SK-N-SH treated with all-trans-retinoic acid at 6 μM for 48 hours (cell line): ENCODE measurements at regions not wholly inside any gene's neighbourhood (a gene's known extent, or its start where the extent isn't known, plus 50 kb on each side); places are given as distances from the start of the nearest gene placed in this dataset.

Experiments used
- GLIS3 ChIP-seq: fragments of 250-450 bp; sonication (Bioruptor Pico); IDR thresholded peaks from 2 replicates; pipeline ENCODE4 v1.5.0; 2020; ENCODE audit warnings: mild to moderate bottlenecking, moderate library complexity
- OSR1 ChIP-seq: fragments of 250-450 bp; sonication (Bioruptor Pico); IDR thresholded peaks from 2 replicates; pipeline ENCODE4 v1.8.0; 2022; ENCODE audit warnings: moderate library complexity, mild to moderate bottlenecking, inconsistent platforms
- POU6F1 ChIP-seq: fragments of 250-450 bp; sonication (Bioruptor Pico); IDR thresholded peaks from 2 replicates; pipeline ENCODE4 v1.8.0; 2021; ENCODE audit warnings: low read depth, mild to moderate bottlenecking, moderate library complexity, borderline replicate concordance
- RARB ChIP-seq: fragments of 250-450 bp; sonication (Bioruptor Pico); IDR thresholded peaks from 2 replicates; pipeline ENCODE4 v1.8.0; 2021; ENCODE audit warnings: mild to moderate bottlenecking, moderate library complexity
- ZNF70 ChIP-seq: fragments of 450-650 bp; formaldehyde crosslinking; IDR thresholded peaks from 2 replicates; pipeline ENCODE4 v1.5.0; 2020; ENCODE audit warnings: mild to moderate bottlenecking, moderate library complexity
- ZNF8 ChIP-seq: fragments of 450-650 bp; formaldehyde crosslinking; IDR thresholded peaks from 2 replicates; pipeline ENCODE4 v1.5.0; 2020; ENCODE audit warnings: mild to moderate bottlenecking, moderate library complexity
- TF ChIP-seq, protein P1 (sequence below): fragments of 250-450 bp; sonication (Bioruptor Pico); IDR thresholded peaks from 2 replicates; pipeline ENCODE4 v1.8.0; 2020; ENCODE audit warnings: mild to moderate bottlenecking, moderate library complexity, borderline replicate concordance
- TF ChIP-seq, protein P2 (sequence below): fragments of 250-450 bp; sonication (Bioruptor Pico); IDR thresholded peaks from 2 replicates; pipeline ENCODE4 v1.5.1; 2020; ENCODE audit warnings: low read depth, mild to moderate bottlenecking, moderate library complexity
- TF ChIP-seq, protein P3 (sequence below): fragments of 250-450 bp; sonication (Bioruptor Pico); IDR thresholded peaks from 2 replicates; pipeline ENCODE4 v1.5.1; 2021; ENCODE audit warnings: mild to moderate bottlenecking, moderate library complexity

DNA sequence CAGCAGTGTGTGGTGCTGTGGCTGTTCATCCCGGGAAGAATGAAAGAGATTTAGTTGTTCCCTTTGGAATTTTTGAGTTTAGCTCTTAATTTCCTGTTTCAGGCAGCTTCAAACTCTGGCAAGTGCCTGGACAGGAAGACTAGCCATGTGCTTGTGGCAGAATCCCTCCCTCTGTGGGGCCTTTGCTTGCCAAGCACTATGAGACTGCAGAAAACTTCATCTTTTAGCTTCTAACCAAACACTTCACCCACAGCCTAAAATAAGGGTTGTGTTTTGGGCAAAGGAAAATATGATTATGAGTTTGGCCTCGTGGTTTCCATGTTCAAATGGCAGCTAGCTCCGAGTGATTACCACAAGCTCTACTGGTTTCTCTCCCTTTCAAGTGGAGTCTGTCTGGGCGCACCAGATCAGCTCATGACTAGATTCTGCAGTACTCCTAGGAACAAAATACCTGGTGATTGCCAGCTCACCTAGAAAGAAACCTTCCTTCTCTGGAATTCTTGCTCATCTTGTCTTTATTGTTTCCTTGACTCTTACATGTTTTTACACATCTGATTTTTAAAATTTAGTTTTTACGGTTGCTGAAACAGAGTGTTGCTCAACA, 707.5 kb downstream of the SLITRK6 start:
- no peak for TF ChIP-seq POU6F1
- no peak for TF ChIP-seq ZNF70 (CRISPR knock-in tag)
- no peak for TF ChIP-seq GLIS3 (CRISPR knock-in tag)
- TF ChIP-seq ZNF8 (CRISPR knock-in tag) = no peak
- TF ChIP-seq, protein P1, sequence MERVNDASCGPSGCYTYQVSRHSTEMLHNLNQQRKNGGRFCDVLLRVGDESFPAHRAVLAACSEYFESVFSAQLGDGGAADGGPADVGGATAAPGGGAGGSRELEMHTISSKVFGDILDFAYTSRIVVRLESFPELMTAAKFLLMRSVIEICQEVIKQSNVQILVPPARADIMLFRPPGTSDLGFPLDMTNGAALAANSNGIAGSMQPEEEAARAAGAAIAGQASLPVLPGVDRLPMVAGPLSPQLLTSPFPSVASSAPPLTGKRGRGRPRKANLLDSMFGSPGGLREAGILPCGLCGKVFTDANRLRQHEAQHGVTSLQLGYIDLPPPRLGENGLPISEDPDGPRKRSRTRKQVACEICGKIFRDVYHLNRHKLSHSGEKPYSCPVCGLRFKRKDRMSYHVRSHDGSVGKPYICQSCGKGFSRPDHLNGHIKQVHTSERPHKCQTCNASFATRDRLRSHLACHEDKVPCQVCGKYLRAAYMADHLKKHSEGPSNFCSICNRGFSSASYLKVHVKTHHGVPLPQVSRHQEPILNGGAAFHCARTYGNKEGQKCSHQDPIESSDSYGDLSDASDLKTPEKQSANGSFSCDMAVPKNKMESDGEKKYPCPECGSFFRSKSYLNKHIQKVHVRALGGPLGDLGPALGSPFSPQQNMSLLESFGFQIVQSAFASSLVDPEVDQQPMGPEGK (CRISPR knock-in tag) = no peak
- TF ChIP-seq RARB (CRISPR knock-in tag) = no peak
- TF ChIP-seq OSR1 (CRISPR knock-in tag) = no peak
- TF ChIP-seq, protein P2, sequence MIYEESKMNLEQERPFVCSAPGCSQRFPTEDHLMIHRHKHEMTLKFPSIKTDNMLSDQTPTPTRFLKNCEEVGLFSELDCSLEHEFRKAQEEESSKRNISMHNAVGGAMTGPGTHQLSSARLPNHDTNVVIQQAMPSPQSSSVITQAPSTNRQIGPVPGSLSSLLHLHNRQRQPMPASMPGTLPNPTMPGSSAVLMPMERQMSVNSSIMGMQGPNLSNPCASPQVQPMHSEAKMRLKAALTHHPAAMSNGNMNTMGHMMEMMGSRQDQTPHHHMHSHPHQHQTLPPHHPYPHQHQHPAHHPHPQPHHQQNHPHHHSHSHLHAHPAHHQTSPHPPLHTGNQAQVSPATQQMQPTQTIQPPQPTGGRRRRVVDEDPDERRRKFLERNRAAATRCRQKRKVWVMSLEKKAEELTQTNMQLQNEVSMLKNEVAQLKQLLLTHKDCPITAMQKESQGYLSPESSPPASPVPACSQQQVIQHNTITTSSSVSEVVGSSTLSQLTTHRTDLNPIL (CRISPR knock-in tag) = no peak
- TF ChIP-seq, protein P3, sequence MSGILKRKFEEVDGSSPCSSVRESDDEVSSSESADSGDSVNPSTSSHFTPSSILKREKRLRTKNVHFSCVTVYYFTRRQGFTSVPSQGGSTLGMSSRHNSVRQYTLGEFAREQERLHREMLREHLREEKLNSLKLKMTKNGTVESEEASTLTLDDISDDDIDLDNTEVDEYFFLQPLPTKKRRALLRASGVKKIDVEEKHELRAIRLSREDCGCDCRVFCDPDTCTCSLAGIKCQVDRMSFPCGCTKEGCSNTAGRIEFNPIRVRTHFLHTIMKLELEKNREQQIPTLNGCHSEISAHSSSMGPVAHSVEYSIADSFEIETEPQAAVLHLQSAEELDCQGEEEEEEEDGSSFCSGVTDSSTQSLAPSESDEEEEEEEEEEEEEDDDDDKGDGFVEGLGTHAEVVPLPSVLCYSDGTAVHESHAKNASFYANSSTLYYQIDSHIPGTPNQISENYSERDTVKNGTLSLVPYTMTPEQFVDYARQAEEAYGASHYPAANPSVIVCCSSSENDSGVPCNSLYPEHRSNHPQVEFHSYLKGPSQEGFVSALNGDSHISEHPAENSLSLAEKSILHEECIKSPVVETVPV (CRISPR knock-in tag) = no peak
